H1 (cell line): ENCODE measurements at regions not wholly inside any gene's neighbourhood (a gene's known extent, or its start where the extent isn't known, plus 50 kb on each side); places are given as distances from the start of the nearest gene placed in this dataset.

Source experiments
- NANOG ChIP-seq: IDR thresholded peaks from 2 replicates; pipeline ENCODE4 v1.6.1; 2011; ENCODE audit warnings: low read length, low read depth, mild to moderate bottlenecking, inconsistent platforms; ENCODE audit not compliant: insufficient read depth, poor library complexity, severe bottlenecking
- SAP30 ChIP-seq: fragments of 300-600 bp; sonication (generic); IDR thresholded peaks from 2 replicates; pipeline ENCODE4 v1.7.1; 2012; ENCODE audit warnings: low read length, moderate library complexity, mild to moderate bottlenecking, inconsistent platforms; ENCODE audit not compliant: insufficient read depth, insufficient replicate concordance
- TAF1 ChIP-seq: IDR thresholded peaks from 2 replicates; pipeline ENCODE4 v1.6.1; 2011; ENCODE audit warnings: mild to moderate bottlenecking, low read depth, low read length

GRCh38 chr21:20720623-20721022 is 277.6 kb upstream of the NCAM2 start (continued):
- TF ChIP-seq NANOG: no peak
- TF ChIP-seq SAP30: no peak
- no peak for TF ChIP-seq TAF1
